HG02840 (cell line): ENCODE measurements at regions not wholly inside any gene's neighbourhood (a gene's known extent, or its start where the extent isn't known, plus 50 kb on each side); places are given as distances from the start of the nearest gene placed in this dataset.

ENCODE experiments used
- ATAC-seq: cut with Tn5 transposase; IDR thresholded peaks from one replicate; pipeline ENCODE4 v1.9.1; 2021; ENCODE audit warnings: mild to moderate bottlenecking, moderate library complexity, moderate number of reproducible peaks; ENCODE audit not compliant: unreplicated experiment, low FRiP score

- no peak for ATAC-seq
Measured at GRCh38 chr12:13371797-13372196, 175.3 kb downstream of the EMP1 start.

- ATAC-seq = no peak
Measured at GRCh38 chr12:13371367-13371766, 174.8 kb downstream of the EMP1 start.

GRCh38 chr12:13369474-13370056 lies 173.0 kb downstream of the EMP1 start:
- ATAC-seq = no peak

- no peak for ATAC-seq
Measured at GRCh38 chr12:13368971-13369370, 172.4 kb downstream of the EMP1 start.

- ATAC-seq = no peak
Measured at GRCh38 chr12:13368431-13368830, 171.9 kb downstream of the EMP1 start.

- no peak for ATAC-seq
Measured at GRCh38 chr12:13367973-13368372, 171.4 kb downstream of the EMP1 start.

- no peak for ATAC-seq
Measured at GRCh38 chr12:13365748-13366366, 169.3 kb downstream of the EMP1 start.

GRCh38 chr12:13362260-13362841 lies 165.8 kb downstream of the EMP1 start:
- no peak for ATAC-seq

GRCh38 chr12:13359636-13360035 lies 163.1 kb downstream of the EMP1 start:
- ATAC-seq = no peak

GRCh38 chr12:13358391-13358905 lies 161.9 kb downstream of the EMP1 start:
- ATAC-seq = no peak

- ATAC-seq = no peak
Measured at GRCh38 chr12:13350946-13351345, 154.4 kb downstream of the EMP1 start.

- ATAC-seq = no peak
Measured at GRCh38 chr12:13350381-13350780, 153.9 kb downstream of the EMP1 start.

GRCh38 chr12:13348464-13348863 lies 151.9 kb downstream of the EMP1 start:
- no peak for ATAC-seq

- no peak for ATAC-seq
Measured at GRCh38 chr12:13347241-13348043, 150.9 kb downstream of the EMP1 start.

GRCh38 chr12:13345722-13346121 lies 149.2 kb downstream of the EMP1 start:
- ATAC-seq = no peak

GRCh38 chr12:13343375-13343774 lies 146.8 kb downstream of the EMP1 start:
- ATAC-seq = no peak

- ATAC-seq = no peak
Measured at GRCh38 chr12:13342971-13343370, 146.4 kb downstream of the EMP1 start.

GRCh38 chr12:13340149-13340548 lies 143.6 kb downstream of the EMP1 start:
- no peak for ATAC-seq

GRCh38 chr12:13339538-13339937 lies 143.0 kb downstream of the EMP1 start:
- no peak for ATAC-seq

- no peak for ATAC-seq
Measured at GRCh38 chr12:13339091-13339490, 142.6 kb downstream of the EMP1 start.

- ATAC-seq = no peak
Measured at GRCh38 chr12:13337791-13338190, 141.3 kb downstream of the EMP1 start.
